HG02970 (cell line): ENCODE measurements at regions not wholly inside any gene's neighbourhood (a gene's known extent, or its start where the extent isn't known, plus 50 kb on each side); places are given as distances from the start of the nearest gene placed in this dataset.
"Not testable (repeated sequence)": the region's sequence is repeated elsewhere in the genome, so short reads cannot be mapped to it uniquely, and the experiment has no call there.

ENCODE experiments used
- ATAC-seq: cut with Tn5 transposase; IDR thresholded peaks from one replicate; pipeline ENCODE4 v1.9.1; 2021; ENCODE audit warnings: mild to moderate bottlenecking, moderate library complexity, moderate number of reproducible peaks; ENCODE audit not compliant: unreplicated experiment, low FRiP score

- ATAC-seq = no peak
Measured at GRCh38 chr2:221943076-221943810, 355.6 kb downstream of the PAX3 start.

GRCh38 chr2:221931251-221931991 lies 359.3 kb upstream of the EPHA4 start:
- ATAC-seq = no peak

GRCh38 chr2:221929259-221929658 lies 357.2 kb upstream of the EPHA4 start:
- ATAC-seq = no peak

GRCh38 chr2:221926327-221926726 lies 354.2 kb upstream of the EPHA4 start:
- ATAC-seq = no peak

GRCh38 chr2:221924576-221924975 lies 352.5 kb upstream of the EPHA4 start:
- no peak for ATAC-seq

GRCh38 chr2:221915926-221916325 lies 343.8 kb upstream of the EPHA4 start:
- ATAC-seq = no peak

- no peak for ATAC-seq
Measured at GRCh38 chr2:221914334-221914880, 342.3 kb upstream of the EPHA4 start.

- no peak for ATAC-seq
Measured at GRCh38 chr2:221911890-221912289, 339.8 kb upstream of the EPHA4 start.

- no peak for ATAC-seq
Measured at GRCh38 chr2:221911321-221911720, 339.2 kb upstream of the EPHA4 start.

- ATAC-seq = no peak
Measured at GRCh38 chr2:221908518-221908917, 336.4 kb upstream of the EPHA4 start.

GRCh38 chr2:221897718-221898117 lies 325.6 kb upstream of the EPHA4 start:
- ATAC-seq = no peak

GRCh38 chr2:221896505-221897151 lies 324.5 kb upstream of the EPHA4 start:
- ATAC-seq = no peak

- ATAC-seq = no peak
Measured at GRCh38 chr2:221895366-221896121, 323.4 kb upstream of the EPHA4 start.

GRCh38 chr2:221893501-221893900 lies 321.4 kb upstream of the EPHA4 start:
- no peak for ATAC-seq

GRCh38 chr2:221892006-221892405 lies 319.9 kb upstream of the EPHA4 start:
- not testable (repeated sequence) for ATAC-seq

GRCh38 chr2:221883976-221884375 lies 311.9 kb upstream of the EPHA4 start:
- no peak for ATAC-seq

GRCh38 chr2:221876016-221876415 lies 303.9 kb upstream of the EPHA4 start:
- ATAC-seq = no peak

GRCh38 chr2:221874444-221874843 lies 302.3 kb upstream of the EPHA4 start:
- no peak for ATAC-seq

- ATAC-seq = no peak
Measured at GRCh38 chr2:221857719-221858118, 285.6 kb upstream of the EPHA4 start.

GRCh38 chr2:221853297-221853696 lies 281.2 kb upstream of the EPHA4 start:
- ATAC-seq = no peak
